Large intestine (tissue), 3 donors: ENCODE measurements at regions not wholly inside any gene's neighbourhood (a gene's known extent, or its start where the extent isn't known, plus 50 kb on each side); places are given as distances from the start of the nearest gene placed in this dataset.
"Not testable (repeated sequence)": the region's sequence is repeated elsewhere in the genome, so short reads cannot be mapped to it uniquely, and the experiment has no call there.

Experiments used
- DNase-seq, 2 donors: peaks; one replicate each; pipeline versions ENCODE4 v3.0.0 to v3.0.0-alpha.2; 2013
- H3K27ac ChIP-seq: one replicate; pipeline ENCODE4 v1.5.1; 2013; ENCODE audit warnings: low read length
- H3K27me3 ChIP-seq: 2 replicates; pipeline ENCODE4 v1.6.1; 2013; ENCODE audit warnings: low read length; ENCODE audit not compliant: control insufficient read depth, insufficient read depth
- H3K36me3 ChIP-seq: 2 replicates; pipeline ENCODE4 v1.6.1; 2013; ENCODE audit warnings: low read length; ENCODE audit not compliant: control insufficient read depth, insufficient read depth
- H3K4me1 ChIP-seq: one replicate; pipeline ENCODE4 v1.6.1; 2013; ENCODE audit warnings: low read length; ENCODE audit not compliant: control insufficient read depth, insufficient read depth
- H3K4me3 ChIP-seq: one replicate; pipeline ENCODE4 v1.5.1; 2013; ENCODE audit warnings: low read length
- H3K9me3 ChIP-seq: one replicate; pipeline ENCODE4 v1.6.1; 2013; ENCODE audit warnings: mild to moderate bottlenecking, low read depth, low read length, moderate library complexity; ENCODE audit not compliant: control insufficient read depth
- WGBS: methylation state at CpG from one replicate; pipeline ENCODE4 v1.1.5; 2013; ENCODE audit warnings: low lambda C conversion rate; ENCODE audit not compliant: insufficient coverage; 5-methylcytosine and 5-hydroxymethylcytosine counted together

- H3K27me3 ChIP-seq: no peaks in the 10 kb centered on the region
- H3K27ac ChIP-seq: no peak overlapping the region
- no peaks in the 10 kb centered on the region for H3K9me3 ChIP-seq
- H3K36me3 ChIP-seq: no peaks in the 10 kb centered on the region
- no peaks in the 10 kb centered on the region for H3K4me1 ChIP-seq
- no peak for DNase-seq
- H3K4me3 ChIP-seq: no peak overlapping the region
Measured at GRCh38 chr5:30479104-30479503, 714.4 kb upstream of the CDH6 start.

GRCh38 chr5:30475429-30475828, 718.1 kb upstream of the CDH6 start:
- Histone ChIP-seq H3K4me3 (no peak overlapping the region), H3K9me3 (no peaks in the 10 kb centered on the region), H3K27ac (no peak overlapping the region), H3K36me3 (no peaks in the 10 kb centered on the region), H3K27me3 (no peaks in the 10 kb centered on the region), H3K4me1 (no peaks in the 10 kb centered on the region)
- DNase-seq: no peak
- whole genome bisulfite sequencing: 89% methylated on average over 1 of the region's 4 CpGs

DNA sequence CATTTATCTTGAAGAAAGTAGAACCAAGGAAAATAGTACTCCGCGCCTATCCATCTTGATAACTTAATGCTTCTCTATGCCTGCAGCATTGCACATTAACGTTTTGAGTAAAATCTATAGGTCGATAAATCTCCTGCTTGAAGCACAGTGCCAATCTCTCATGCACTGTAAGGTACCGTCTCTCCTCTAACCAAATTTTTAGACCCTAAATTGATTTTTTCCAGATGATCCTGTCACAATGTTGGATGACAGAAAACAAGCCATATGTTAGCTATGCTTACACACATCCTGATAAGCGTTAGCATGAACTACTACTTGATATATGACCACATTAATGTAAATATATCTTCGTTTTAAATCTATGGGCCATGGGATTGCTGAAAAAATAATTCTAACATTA, 723.8 kb upstream of the CDH6 start:
- DNase-seq: no peak
- Histone ChIP-seq H3K4me3 (no peak overlapping the region), H3K36me3 (no peaks in the 10 kb centered on the region), H3K9me3 (peaks cover 4% of the 10 kb centered on the region), H3K4me1 (no peaks in the 10 kb centered on the region), H3K27me3 (no peaks in the 10 kb centered on the region), H3K27ac (no peak overlapping the region)
- WGBS: 80% methylated on average over 6 of the region's 7 CpGs

- no peak for DNase-seq
- no peak overlapping the region for H3K27ac ChIP-seq
- H3K36me3 ChIP-seq: no peaks in the 10 kb centered on the region
- H3K9me3 ChIP-seq: no peaks in the 10 kb centered on the region
- no peak overlapping the region for H3K4me3 ChIP-seq
- H3K27me3 ChIP-seq: no peaks in the 10 kb centered on the region
- H3K4me1 ChIP-seq: no peaks in the 10 kb centered on the region
Measured at GRCh38 chr5:30458681-30459080, 734.8 kb upstream of the CDH6 start.

DNA sequence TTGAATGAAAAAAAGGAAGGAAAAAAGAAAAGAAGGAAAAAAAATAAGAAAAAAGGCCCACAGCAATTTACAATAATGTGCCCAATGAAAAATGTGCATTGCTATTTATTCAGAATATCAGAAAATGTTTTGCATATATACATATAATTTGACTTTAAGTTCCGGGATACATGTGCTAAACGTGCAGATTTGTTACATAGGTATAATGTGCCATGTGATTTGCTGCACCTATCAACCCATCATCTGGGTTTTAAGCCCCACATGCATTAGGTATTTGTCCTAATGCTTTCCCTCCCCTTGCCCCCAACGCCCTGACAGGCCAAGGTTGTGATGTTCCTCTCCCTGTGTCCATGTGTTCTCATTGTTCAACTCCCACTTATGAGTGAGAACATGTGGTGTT, 738.0 kb upstream of the CDH6 start:
- H3K4me3 ChIP-seq, H3K36me3 ChIP-seq, H3K27ac ChIP-seq, H3K27me3 ChIP-seq, H3K4me1 ChIP-seq, DNase-seq, H3K9me3 ChIP-seq: not testable (repeated sequence)
- WGBS: no CpG with 5 or more reads among the region's 3 CpGs

- Histone ChIP-seq H3K4me3 (no peak overlapping the region), H3K27me3 (no peaks in the 10 kb centered on the region), H3K27ac (no peak overlapping the region), H3K4me1 (no peaks in the 10 kb centered on the region), H3K9me3 (no peaks in the 10 kb centered on the region), H3K36me3 (no peaks in the 10 kb centered on the region)
- 100% methylated on average over 1 of the region's 1 CpG for WGBS
- no peak for DNase-seq
Measured at GRCh38 chr5:30453168-30453567, 740.3 kb upstream of the CDH6 start.

DNA sequence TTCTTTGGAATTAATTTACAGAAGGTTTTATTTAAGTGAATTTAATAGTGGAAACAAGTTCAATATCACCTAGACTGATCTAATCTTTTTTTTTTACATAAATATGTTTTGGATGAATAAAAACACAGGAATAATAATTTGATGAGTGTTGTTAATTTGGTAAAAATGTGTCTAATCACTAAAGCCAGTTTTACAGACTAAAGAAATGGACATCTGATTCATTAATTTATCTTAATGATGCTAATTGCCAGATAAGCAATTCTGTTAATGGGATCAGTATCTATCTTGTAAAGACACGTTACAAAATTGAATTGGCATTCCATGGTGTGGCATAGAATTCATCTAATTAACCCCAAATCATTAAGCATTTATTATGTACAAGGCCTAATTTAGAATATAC, 743.3 kb upstream of the CDH6 start:
- DNase-seq: no peak
- H3K36me3 ChIP-seq: no peaks in the 10 kb centered on the region
- H3K4me1 ChIP-seq: no peaks in the 10 kb centered on the region
- no peaks in the 10 kb centered on the region for H3K9me3 ChIP-seq
- no peaks in the 10 kb centered on the region for H3K27me3 ChIP-seq
- WGBS: 100% methylated on average over 1 of the region's 1 CpG
- H3K4me3 ChIP-seq: no peak overlapping the region
- no peak overlapping the region for H3K27ac ChIP-seq

DNA sequence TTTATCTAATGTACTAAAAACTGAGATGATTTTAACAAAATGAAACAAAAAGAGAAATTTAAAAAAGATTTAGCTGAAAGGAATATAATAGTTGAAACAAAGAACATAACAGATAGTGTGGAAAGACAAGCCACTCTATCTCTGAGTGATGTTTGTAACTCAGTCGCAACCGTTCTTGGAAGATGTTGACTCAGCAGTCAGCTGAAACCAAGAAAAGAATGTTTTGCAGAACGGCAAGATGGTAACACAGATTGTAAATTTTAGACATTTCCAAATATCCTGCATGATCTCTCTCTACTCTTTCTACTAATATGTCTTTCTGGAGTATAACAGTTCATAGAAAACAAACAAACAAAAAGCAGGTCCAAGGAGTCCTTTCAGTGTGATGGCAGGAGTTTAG, 746.1 kb upstream of the CDH6 start:
- WGBS: no CpG with 5 or more reads among the region's 3 CpGs
- no peak for DNase-seq
- Histone ChIP-seq H3K27ac (no peak overlapping the region), H3K4me1 (no peaks in the 10 kb centered on the region), H3K36me3 (no peaks in the 10 kb centered on the region), H3K4me3 (no peak overlapping the region), H3K27me3 (no peaks in the 10 kb centered on the region), H3K9me3 (no peaks in the 10 kb centered on the region)

DNA sequence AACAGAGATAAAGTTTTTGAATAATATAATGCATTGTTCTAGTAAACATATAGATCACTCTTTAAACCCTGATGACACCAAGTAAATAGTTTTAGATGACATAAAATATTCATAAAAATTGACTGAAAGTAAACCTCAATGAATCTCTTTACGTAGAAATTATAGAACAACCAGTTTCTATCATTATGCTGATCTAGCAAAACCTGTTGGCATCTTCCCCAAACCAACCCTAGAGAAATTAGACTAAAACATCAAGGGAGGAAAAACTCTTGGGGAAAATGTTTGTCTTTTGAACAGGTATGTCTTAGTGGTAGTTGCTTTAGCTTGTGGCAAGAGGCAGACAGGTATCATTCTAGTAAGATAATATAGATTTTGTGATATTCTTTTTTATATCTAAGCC, 747.0 kb upstream of the CDH6 start:
- WGBS: 71% methylated on average over 1 of the region's 1 CpG

GRCh38 chr5:30438785-30439184, 754.7 kb upstream of the CDH6 start:
- no peaks in the 10 kb centered on the region for H3K27me3 ChIP-seq
- H3K4me1 ChIP-seq: no peaks in the 10 kb centered on the region
- no peak overlapping the region for H3K4me3 ChIP-seq
- H3K9me3 ChIP-seq: peaks cover 9% of the 10 kb centered on the region
- H3K36me3 ChIP-seq: no peaks in the 10 kb centered on the region
- DNase-seq: no peak
- no CpG with 5 or more reads among the region's 1 CpG for WGBS
- H3K27ac ChIP-seq: no peak overlapping the region

More for the DNA sequence above, 747.0 kb upstream of the CDH6 start:
- Histone ChIP-seq H3K27me3 (no peaks in the 10 kb centered on the region), H3K27ac (no peak overlapping the region), H3K9me3 (no peaks in the 10 kb centered on the region), H3K36me3 (no peaks in the 10 kb centered on the region), H3K4me1 (no peaks in the 10 kb centered on the region), H3K4me3 (no peak overlapping the region)
- DNase-seq: no peak

- no peaks in the 10 kb centered on the region for H3K4me1 ChIP-seq
- no peak overlapping the region for H3K27ac ChIP-seq
- DNase-seq: no peak
- 97% methylated on average over 3 of the region's 3 CpGs for WGBS
- peaks cover 9% of the 10 kb centered on the region for H3K9me3 ChIP-seq
- H3K27me3 ChIP-seq: no peaks in the 10 kb centered on the region
- H3K36me3 ChIP-seq: no peaks in the 10 kb centered on the region
- no peak overlapping the region for H3K4me3 ChIP-seq
Measured at GRCh38 chr5:30436691-30437090, 756.8 kb upstream of the CDH6 start.
